GM19239 (cell line): ENCODE measurements at regions not wholly inside any gene's neighbourhood (a gene's known extent, or its start where the extent isn't known, plus 50 kb on each side); places are given as distances from the start of the nearest gene placed in this dataset.

ENCODE experiments used
- DNase-seq: peaks from one replicate; pipeline ENCODE4 v3.0.0; 2011; ENCODE audit warnings: low spot score; ENCODE audit not compliant: insufficient read length
- FAIRE-seq: peaks from 2 replicates; lab custom pipeline; 2011; peaks lifted over from hg19 to GRCh38; lab: Jason Lieb, UNC

- DNase-seq (no peak), FAIRE-seq (no peak)
Measured at GRCh38 chr3:17969244-17969643, 226.8 kb upstream of the TBC1D5 start.

GRCh38 chr3:17967953-17968607 lies 225.6 kb upstream of the TBC1D5 start:
- FAIRE-seq (no peak), DNase-seq (no peak)

GRCh38 chr3:17967111-17967510 lies 224.7 kb upstream of the TBC1D5 start:
- DNase-seq (no peak), FAIRE-seq (no peak)

- FAIRE-seq (no peak), DNase-seq (no peak)
Measured at GRCh38 chr3:17965331-17965730, 222.9 kb upstream of the TBC1D5 start.

- FAIRE-seq (no peak), DNase-seq (no peak)
Measured at GRCh38 chr3:17964108-17964507, 221.7 kb upstream of the TBC1D5 start.

- no peak for DNase-seq
- no peak for FAIRE-seq
Measured at GRCh38 chr3:17955411-17955810, 213.0 kb upstream of the TBC1D5 start.

- FAIRE-seq (no peak), DNase-seq (no peak)
Measured at GRCh38 chr3:17954801-17955200, 212.4 kb upstream of the TBC1D5 start.

- FAIRE-seq: no peak
- no peak for DNase-seq
Measured at GRCh38 chr3:17951241-17951640, 208.8 kb upstream of the TBC1D5 start.

- FAIRE-seq: no peak
Measured at GRCh38 chr3:17949101-17949500, 206.7 kb upstream of the TBC1D5 start.

GRCh38 chr3:17947833-17948232 lies 205.4 kb upstream of the TBC1D5 start:
- no peak for DNase-seq
- FAIRE-seq: no peak

More at GRCh38 chr3:17949101-17949500, 206.7 kb upstream of the TBC1D5 start:
- DNase-seq: no peak

GRCh38 chr3:17946619-17947018 lies 204.2 kb upstream of the TBC1D5 start:
- FAIRE-seq (no peak), DNase-seq (no peak)

GRCh38 chr3:17945799-17946399 lies 203.5 kb upstream of the TBC1D5 start:
- no peak for DNase-seq

GRCh38 chr3:17945018-17945798 lies 202.8 kb upstream of the TBC1D5 start:
- DNase-seq (no peak), FAIRE-seq (no peak)

More at GRCh38 chr3:17945799-17946399, 203.5 kb upstream of the TBC1D5 start:
- no peak for FAIRE-seq

- DNase-seq (no peak), FAIRE-seq (no peak)
Measured at GRCh38 chr3:17942856-17943255, 200.4 kb upstream of the TBC1D5 start.

GRCh38 chr3:17941766-17942165 lies 199.3 kb upstream of the TBC1D5 start:
- DNase-seq (no peak), FAIRE-seq (no peak)

GRCh38 chr3:17941152-17941551 lies 198.7 kb upstream of the TBC1D5 start:
- DNase-seq (no peak), FAIRE-seq (no peak)

- FAIRE-seq (no peak), DNase-seq (no peak)
Measured at GRCh38 chr3:17939157-17939556, 196.7 kb upstream of the TBC1D5 start.

- FAIRE-seq (no peak), DNase-seq (no peak)
Measured at GRCh38 chr3:17938313-17938712, 195.9 kb upstream of the TBC1D5 start.

GRCh38 chr3:17936736-17937480 lies 194.5 kb upstream of the TBC1D5 start:
- no peak for DNase-seq
- no peak for FAIRE-seq

- FAIRE-seq: no peak
Measured at GRCh38 chr3:17935222-17935621, 192.8 kb upstream of the TBC1D5 start.

More at GRCh38 chr3:17935222-17935621, 192.8 kb upstream of the TBC1D5 start:
- DNase-seq: no peak
